Fibroblast of lung (primary cell): ENCODE measurements at regions not wholly inside any gene's neighbourhood (a gene's known extent, or its start where the extent isn't known, plus 50 kb on each side); places are given as distances from the start of the nearest gene placed in this dataset.

Experiments
- CTCF ChIP-seq, 2 donors: IDR thresholded peaks in 1 of 2; conservative IDR thresholded peaks in 1 of 2; 1 replicate in 1 of 2; 2 replicates in 1 of 2; pipeline ENCODE4 v1.5.1; 2011 to 2012; ENCODE audit warnings: low read length in 2 of 2, control low read depth in 1 of 2, inconsistent platforms in 1 of 2, low read depth in 1 of 2, mild to moderate bottlenecking in 1 of 2
- EZH2 ChIP-seq: IDR thresholded peaks from 2 replicates; pipeline ENCODE4 v1.5.1; 2012; ENCODE audit warnings: low read length, control low read depth, mild to moderate bottlenecking; ENCODE audit errors: missing control alignments

- no peak for TF ChIP-seq EZH2
- no peak for TF ChIP-seq CTCF (conservative IDR thresholded peaks at IDR 0.05 in 1 of 2, IDR thresholded peaks at IDR 0.05 in 1 of 2; ENCODE audit: low read depth in 1 of 2, low read length in 2 of 2)
These were observed 1795.9 kb downstream of the TP53TG3F start for GRCh38 chr16:35255186-35255803.
